CD4-positive, alpha-beta memory T cell (primary cell): ENCODE measurements at regions not wholly inside any gene's neighbourhood (a gene's known extent, or its start where the extent isn't known, plus 50 kb on each side); places are given as distances from the start of the nearest gene placed in this dataset.
A peak's percentile ranks its signal among the peaks of the same experiment; 100 is the strongest.

Source experiments
- CTCF ChIA-PET: fragments of 350-600 bp; sonication (Branson Sonifier 250); formaldehyde crosslinking; loops from one replicate; lab custom pipeline; 2021; ENCODE audit warnings: inconsistent platforms; ENCODE audit not compliant: partially characterized antibody; lab: Charles Lee
- POLR2A ChIA-PET: fragments of 350-600 bp; sonication (Branson Sonifier 250); formaldehyde crosslinking; loops from one replicate; lab custom pipeline; 2021; ENCODE audit not compliant: partially characterized antibody; lab: Charles Lee
- DNase-seq, 5 donors: peaks; one replicate each; pipeline versions ENCODE4 v3.0.0 to v3.0.0-alpha.2; 2020 to 2022; ENCODE audit warnings: mixed read lengths in 1 of 5
- H3K27ac ChIP-seq: one replicate; pipeline ENCODE4 v1.7.0; 2013; ENCODE audit warnings: low read depth, low read length
- H3K27me3 ChIP-seq: 2 replicates; pipeline ENCODE4 v1.7.0; 2013; ENCODE audit warnings: mild to moderate bottlenecking, low read length, moderate library complexity; ENCODE audit not compliant: insufficient read depth
- H3K36me3 ChIP-seq: 2 replicates; pipeline ENCODE4 v1.7.0; 2013; ENCODE audit warnings: mild to moderate bottlenecking, low read length, moderate library complexity; ENCODE audit not compliant: insufficient read depth
- H3K4me1 ChIP-seq: 2 replicates; pipeline ENCODE4 v1.7.0; 2013; ENCODE audit warnings: mild to moderate bottlenecking, low read length, moderate library complexity; ENCODE audit not compliant: insufficient read depth
- H3K4me3 ChIP-seq, 2 donors: one replicate each; pipeline ENCODE4 v1.7.0; 2013; ENCODE audit warnings: low read length in 2 of 2, mild to moderate bottlenecking in 1 of 2
- H3K9me3 ChIP-seq, 2 donors: one replicate each; pipeline ENCODE4 v1.7.0; 2013; ENCODE audit warnings: low read length in 2 of 2, control low read depth in 1 of 2; ENCODE audit not compliant: control insufficient read depth in 1 of 2
- H3K27ac Mint-ChIP-seq, 7 donors: one replicate each; pipeline ENCODE4 v1.8.0; 2020 to 2021; ENCODE audit warnings: mixed read lengths in 7 of 7, mild to moderate bottlenecking in 6 of 7, inconsistent platforms in 3 of 7, moderate library complexity in 3 of 7
- H3K27me3 Mint-ChIP-seq, 2 donors: one replicate each; pipeline ENCODE4 v1.8.0; 2020 to 2021; ENCODE audit warnings: mixed read lengths in 2 of 2
- H3K36me3 Mint-ChIP-seq, 2 donors: one replicate each; pipeline ENCODE4 v1.8.0; 2020 to 2021; ENCODE audit warnings: mixed read lengths in 2 of 2, inconsistent platforms in 1 of 2, mild to moderate bottlenecking in 1 of 2
- H3K4me1 Mint-ChIP-seq, 4 donors: one replicate each; pipeline ENCODE4 v1.8.0; 2020 to 2021; ENCODE audit warnings: mixed read lengths in 4 of 4, mild to moderate bottlenecking in 1 of 4
- H3K4me3 Mint-ChIP-seq, 8 donors: one replicate each; pipeline ENCODE4 v1.8.0; 2020 to 2021; ENCODE audit warnings: mixed read lengths in 8 of 8, mild to moderate bottlenecking in 7 of 8, moderate library complexity in 6 of 8, inconsistent platforms in 3 of 8
- H3K9me3 Mint-ChIP-seq, 8 donors: one replicate each; pipeline ENCODE4 v1.8.0; 2020 to 2021; ENCODE audit warnings: mixed read lengths in 8 of 8, mild to moderate bottlenecking in 5 of 8, inconsistent platforms in 3 of 8, moderate library complexity in 1 of 8
- intact Hi-C: fragments of 100-400 bp; cut with micrococcal nuclease; formaldehyde crosslinking; loops from one replicate; pipeline ENCODE4 v1.15.1; 2023

DNA sequence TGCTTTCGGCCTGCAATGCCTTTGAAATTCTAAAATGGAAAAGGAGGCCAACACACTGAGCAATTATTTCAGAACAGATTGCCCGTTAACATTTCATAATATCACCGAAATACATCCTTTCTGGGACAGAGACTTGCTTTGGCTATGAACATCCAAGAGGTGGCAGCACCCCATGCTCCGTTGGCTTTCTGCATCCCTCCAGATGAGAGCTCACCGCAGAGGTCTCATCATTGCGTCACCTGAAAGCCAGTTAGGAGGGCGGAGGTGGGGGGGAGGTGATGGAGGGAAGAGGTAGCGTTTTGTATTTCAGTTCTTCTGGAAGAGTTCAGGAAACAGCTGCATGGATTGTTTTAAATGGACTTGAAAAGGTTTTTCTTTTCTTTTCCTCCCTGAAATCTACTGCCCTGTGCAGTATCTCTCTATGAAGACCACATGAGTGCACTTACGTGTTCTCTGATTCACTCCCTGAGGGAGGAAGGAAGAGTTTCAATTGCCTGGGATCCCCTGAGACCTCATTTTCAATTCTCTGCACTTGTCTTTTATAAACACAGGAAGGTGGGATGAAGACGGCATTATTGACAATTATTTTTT, 166.8 kb upstream of the PGRMC2 start:
- POLR2A ChIA-PET, result interaction anchor here (0.6 kb wide), 1 partner anchor 58 kb away, joined by 3 read pairs; no protein-coding TSS in a partner anchor
- H3K36me3 Mint-ChIP-seq, result no peaks in the 10 kb centered on the region

DNA sequence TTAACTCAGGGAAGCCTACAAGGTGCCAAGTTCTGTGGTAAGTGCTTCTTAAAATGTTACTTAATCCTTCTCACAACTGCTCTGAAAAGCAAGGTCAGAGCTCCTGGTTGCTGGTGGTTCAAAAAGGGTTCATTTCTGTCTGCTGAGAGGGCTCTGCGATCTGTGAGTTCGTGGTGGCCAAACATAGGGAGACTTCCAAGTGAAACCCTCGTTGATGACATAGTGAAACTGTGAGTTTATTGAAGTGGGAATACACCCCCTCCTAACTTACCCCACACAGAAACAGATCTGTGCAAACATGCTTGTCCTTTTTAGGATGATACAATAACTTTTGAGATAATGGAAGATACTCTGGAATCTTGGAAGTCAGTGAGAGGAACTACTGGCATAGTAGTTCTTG, 164.8 kb upstream of the PGRMC2 start:
- no peak overlapping the region for H3K4me3 ChIP-seq
- no peak overlapping the region for H3K27ac ChIP-seq
- ChIA-PET POLR2A (no interaction called here), CTCF (interaction anchor here (1.6 kb wide), 1 partner anchor 11 kb away, joined by 4 read pairs; no protein-coding TSS in a partner anchor)
- no peaks in the 10 kb centered on the region for H3K36me3 ChIP-seq
- no peak for DNase-seq
- H3K4me1 Mint-ChIP-seq, result peaks cover 0 to 5% (median 3%) of the 10 kb centered on the region in 4 donors
- H3K27me3 Mint-ChIP-seq, result peaks cover 2 to 7% of the 10 kb centered on the region in 2 donors
- H3K27me3 ChIP-seq, result no peaks in the 10 kb centered on the region
- H3K4me3 Mint-ChIP-seq, result no peak overlapping the region
- no peaks in the 10 kb centered on the region for H3K36me3 Mint-ChIP-seq
- H3K4me1 ChIP-seq, result no peaks in the 10 kb centered on the region
- H3K9me3 Mint-ChIP-seq, result no peaks in the 10 kb centered on the region
- no peaks in the 10 kb centered on the region for H3K9me3 ChIP-seq
- intact Hi-C loops, result no loop called here
- no peak overlapping the region for H3K27ac Mint-ChIP-seq

More for the DNA sequence above, 166.8 kb upstream of the PGRMC2 start:
- Histone ChIP-seq H3K27me3 (no peaks in the 10 kb centered on the region), H3K9me3 (no peaks in the 10 kb centered on the region), H3K4me1 (no peaks in the 10 kb centered on the region), H3K36me3 (no peaks in the 10 kb centered on the region), H3K4me3 (no peak overlapping the region), H3K27ac (no peak overlapping the region)
- Mint-ChIP-seq H3K9me3 (no peaks in the 10 kb centered on the region), H3K27me3 (peaks cover 2 to 3% of the 10 kb centered on the region in 2 donors), H3K4me3 (peak overlapping the region in 1 of 8 donors; percentile 31), H3K4me1 (peaks cover 0 to 5% (median 3%) of the 10 kb centered on the region in 4 donors), H3K27ac (no peak overlapping the region)
- peak; percentile 36 to 73 (median 45) for DNase-seq
- intact Hi-C loops, result loop anchor here (1.0 kb wide), 2 partner anchors 355 to 409 kb away; partner anchors contain the start of gene JADE1
- CTCF ChIA-PET, result interaction anchor here (0.6 to 1.8 kb wide), 12 partner anchors 11 to 409 kb away, joined by 3 to 9 read pairs (median 3); no protein-coding TSS in a partner anchor

DNA sequence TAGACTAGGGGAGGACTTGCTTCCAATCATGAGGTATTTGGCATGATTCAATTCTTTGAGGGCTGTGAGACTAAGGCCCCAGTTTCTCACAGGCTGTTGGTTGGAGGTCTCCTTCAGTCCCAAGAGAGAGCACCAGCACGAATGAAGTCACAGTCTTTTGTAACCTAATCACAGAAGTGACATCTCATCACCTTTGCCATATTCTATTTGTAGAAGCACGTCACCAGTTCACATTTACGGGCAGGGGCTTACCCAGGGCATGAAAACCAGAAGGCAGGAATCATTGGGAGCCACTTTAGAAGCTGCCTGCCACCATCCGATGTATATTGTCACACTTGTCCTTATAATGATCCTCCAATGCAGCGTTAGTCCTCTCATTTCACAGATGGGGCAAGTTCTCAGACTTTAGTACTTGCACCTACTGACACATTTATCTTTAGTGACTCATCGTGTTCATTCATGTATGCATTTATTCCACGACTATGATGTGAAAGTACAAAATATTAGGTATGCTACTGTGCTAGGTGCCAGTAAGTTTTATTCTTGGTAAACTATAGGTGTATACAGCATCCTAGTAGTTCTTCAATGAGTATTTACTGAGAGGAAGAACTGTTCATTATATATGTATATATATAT, 163.8 kb upstream of the PGRMC2 start:
- H3K27ac ChIP-seq, result no peak overlapping the region

DNA sequence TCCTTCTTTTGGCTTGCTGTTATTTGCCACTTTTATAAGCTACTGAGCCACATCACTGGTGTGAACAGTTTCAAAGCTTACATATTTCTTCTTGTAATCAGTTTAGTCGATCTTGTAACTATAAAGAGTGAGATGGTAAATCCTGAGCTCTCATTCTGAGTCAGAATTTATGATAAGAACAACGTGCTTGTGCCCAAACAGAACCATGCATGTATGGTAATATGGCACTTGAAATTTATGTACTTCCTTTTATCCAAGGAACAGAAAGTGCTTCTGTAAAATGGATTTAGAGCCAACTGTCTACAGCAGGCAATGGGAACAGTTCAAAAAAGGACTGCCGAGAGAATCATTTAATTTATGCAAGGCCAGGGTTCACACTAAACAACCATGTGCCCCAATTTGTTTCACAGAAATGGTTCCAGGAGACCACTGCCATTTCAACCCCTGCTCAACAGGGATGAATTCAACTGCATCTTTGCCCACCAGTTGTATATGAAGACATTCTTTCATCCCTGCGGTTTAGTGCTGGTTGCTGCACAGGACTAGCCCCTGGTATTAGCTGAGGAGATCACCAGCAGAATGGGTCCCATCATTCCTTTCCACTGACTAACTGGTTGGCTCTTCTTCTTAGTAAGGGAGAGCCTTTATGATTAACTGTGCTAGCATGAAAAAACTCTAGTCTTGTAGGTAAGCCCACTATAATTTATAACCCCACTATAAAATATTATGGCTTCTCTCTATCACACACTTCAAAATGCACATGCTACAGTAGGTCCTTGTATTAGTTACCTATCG, 162.9 kb upstream of the PGRMC2 start:
- peaks cover 1 to 7% of the 10 kb centered on the region in 2 donors for H3K36me3 Mint-ChIP-seq
- H3K4me3 ChIP-seq, result no peak overlapping the region
- no peak overlapping the region for H3K27ac ChIP-seq
- no peak for DNase-seq
- H3K27me3 ChIP-seq, result no peaks in the 10 kb centered on the region
- H3K27ac Mint-ChIP-seq, result no peak overlapping the region
- peaks cover 0 to 5% (median 3%) of the 10 kb centered on the region in 4 donors for H3K4me1 Mint-ChIP-seq
- H3K36me3 ChIP-seq, result no peaks in the 10 kb centered on the region
- peaks cover 5 to 6% of the 10 kb centered on the region in 2 donors for H3K27me3 Mint-ChIP-seq
- intact Hi-C loops, result no loop called here
- ChIA-PET POLR2A (no interaction called here), CTCF (no interaction called here)
- no peaks in the 10 kb centered on the region for H3K4me1 ChIP-seq
- no peaks in the 10 kb centered on the region for H3K9me3 ChIP-seq
- peaks cover 0 to 5% (median 3%) of the 10 kb centered on the region in 8 donors for H3K9me3 Mint-ChIP-seq
- no peak overlapping the region for H3K4me3 Mint-ChIP-seq

More for the DNA sequence above, 163.8 kb upstream of the PGRMC2 start:
- ChIA-PET POLR2A (no interaction called here), CTCF (no interaction called here)
- no peak overlapping the region for H3K4me3 Mint-ChIP-seq
- Histone ChIP-seq H3K4me1 (no peaks in the 10 kb centered on the region), H3K9me3 (no peaks in the 10 kb centered on the region), H3K27me3 (no peaks in the 10 kb centered on the region), H3K4me3 (no peak overlapping the region), H3K36me3 (no peaks in the 10 kb centered on the region)
- no peak for DNase-seq
- no peak overlapping the region for H3K27ac Mint-ChIP-seq
- peaks cover 0 to 5% (median 3%) of the 10 kb centered on the region in 4 donors for H3K4me1 Mint-ChIP-seq
- H3K36me3 Mint-ChIP-seq, result peaks cover 0 to 4% of the 10 kb centered on the region in 2 donors
- H3K27me3 Mint-ChIP-seq, result peaks cover 2 to 6% of the 10 kb centered on the region in 2 donors
- intact Hi-C loops, result no loop called here
- H3K9me3 Mint-ChIP-seq, result no peaks in the 10 kb centered on the region

DNA sequence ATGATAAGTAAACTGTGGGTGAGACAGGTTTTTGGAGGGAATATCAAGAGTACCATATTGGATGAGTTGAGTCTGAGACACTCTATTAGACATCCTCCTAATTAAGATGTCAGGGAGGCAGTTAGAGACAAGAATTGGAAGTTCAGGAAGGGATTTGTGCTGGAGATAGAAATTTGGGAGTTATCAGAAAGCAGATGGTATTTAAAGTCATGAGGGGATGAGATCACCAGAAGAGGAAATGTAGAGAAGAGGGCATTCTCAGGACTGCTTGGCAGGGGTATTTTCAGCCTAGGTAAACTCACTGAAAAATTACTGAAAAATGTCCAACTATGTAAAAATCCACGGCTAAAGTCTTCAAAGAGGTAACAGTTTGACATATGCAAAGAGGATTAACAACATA, 161.6 kb upstream of the PGRMC2 start:
- H3K4me1 Mint-ChIP-seq, result peaks cover 0 to 3% (median 2%) of the 10 kb centered on the region in 4 donors
- ChIA-PET POLR2A (no interaction called here), CTCF (no interaction called here)
- peaks cover 2 to 18% (median 13%) of the 10 kb centered on the region in 8 donors for H3K9me3 Mint-ChIP-seq
- H3K36me3 Mint-ChIP-seq, result peaks cover 4 to 15% of the 10 kb centered on the region in 2 donors
- H3K27me3 Mint-ChIP-seq, result peaks cover 4 to 5% of the 10 kb centered on the region in 2 donors
- H3K36me3 ChIP-seq, result no peaks in the 10 kb centered on the region
- no peak overlapping the region for H3K4me3 Mint-ChIP-seq
- no peak overlapping the region for H3K27ac Mint-ChIP-seq
- H3K4me3 ChIP-seq, result no peak overlapping the region
- intact Hi-C loops, result no loop called here
- DNase-seq, result no peak
- H3K27ac ChIP-seq, result no peak overlapping the region
- no peaks in the 10 kb centered on the region for H3K9me3 ChIP-seq
- H3K27me3 ChIP-seq, result no peaks in the 10 kb centered on the region
- H3K4me1 ChIP-seq, result no peaks in the 10 kb centered on the region

DNA sequence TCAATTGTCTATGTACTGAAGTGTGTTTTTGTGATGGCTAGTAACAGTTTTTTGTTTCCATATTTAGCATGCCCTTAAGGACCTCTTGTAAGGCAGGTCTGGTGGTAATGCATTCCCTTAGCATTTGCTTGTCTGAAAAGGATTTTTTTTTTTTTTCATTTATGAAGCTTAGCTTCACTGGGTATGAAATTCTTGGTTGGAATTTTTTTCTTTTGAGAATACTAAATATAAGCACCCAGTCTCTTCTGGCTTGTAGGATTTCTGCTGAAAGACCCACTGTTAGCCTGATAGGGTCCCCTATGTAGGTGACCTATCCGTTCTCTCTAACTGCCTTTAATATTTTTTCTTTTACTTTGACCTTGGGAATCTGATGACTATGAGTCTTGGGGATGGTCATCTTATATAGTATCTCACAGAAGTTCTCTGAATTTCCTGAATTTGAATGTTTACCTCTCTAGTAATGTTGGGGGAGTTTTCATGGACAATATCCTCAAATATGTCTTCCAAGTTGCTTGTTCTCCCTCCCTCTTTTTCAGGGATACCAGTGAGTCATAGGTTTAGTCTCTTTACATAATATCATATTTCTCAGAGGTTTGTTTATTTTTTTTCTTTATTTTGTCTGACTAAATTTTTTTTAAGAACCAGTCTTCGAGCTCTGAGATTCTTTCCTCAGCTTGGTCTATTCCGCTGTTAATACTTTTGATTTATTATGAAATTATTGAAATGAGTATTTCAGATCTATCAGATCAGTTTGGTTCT, 157.1 kb upstream of the PGRMC2 start:
- CTCF ChIA-PET, result no interaction called here
- H3K36me3 Mint-ChIP-seq, result peaks cover 7 to 28% of the 10 kb centered on the region in 2 donors

More for the DNA sequence above, 157.1 kb upstream of the PGRMC2 start:
- Histone ChIP-seq H3K36me3 (no peaks in the 10 kb centered on the region), H3K4me3 (no peak overlapping the region), H3K27ac (no peak overlapping the region), H3K27me3 (no peaks in the 10 kb centered on the region), H3K9me3 (no peaks in the 10 kb centered on the region), H3K4me1 (no peaks in the 10 kb centered on the region)
- POLR2A ChIA-PET, result no interaction called here
- no peak for DNase-seq
- no peaks in the 10 kb centered on the region for H3K4me1 Mint-ChIP-seq
- H3K27me3 Mint-ChIP-seq, result peaks cover 2 to 4% of the 10 kb centered on the region in 2 donors
- no peak overlapping the region for H3K4me3 Mint-ChIP-seq
- peaks cover 4 to 51% (median 30%) of the 10 kb centered on the region in 8 donors for H3K9me3 Mint-ChIP-seq
- no peak overlapping the region for H3K27ac Mint-ChIP-seq
- intact Hi-C loops, result no loop called here
